ENCODE measurements at regions not wholly inside any gene's neighbourhood (a gene's known extent, or its start where the extent isn't known, plus 50 kb on each side); places are given as distances from the start of the nearest gene placed in this dataset.

- peak; percentile 57 for ATAC-seq (ENCODE audit: low FRiP score)
- no peak for DNase-seq (ENCODE audit: low spot score)
- TF ChIP-seq CTCF (IDR thresholded peaks at IDR 0.05) = no peak
Measured at GRCh38 chr2:52934323-52934898, 833.2 kb upstream of the CHAC2 start.

GRCh38 chr2:52933878-52934277 lies 833.7 kb upstream of the CHAC2 start:
- peak; percentile 42 for ATAC-seq (ENCODE audit: low FRiP score)
- TF ChIP-seq CTCF (IDR thresholded peaks at IDR 0.05) = no peak
- no peak for DNase-seq (ENCODE audit: low spot score)

GRCh38 chr2:52931660-52932059 lies 835.9 kb upstream of the CHAC2 start:
- ATAC-seq (ENCODE audit: low FRiP score) = no peak
- no peak for TF ChIP-seq CTCF (IDR thresholded peaks at IDR 0.05)
- no peak for DNase-seq (ENCODE audit: low spot score)

- DNase-seq (ENCODE audit: low spot score) = no peak
- ATAC-seq (ENCODE audit: low FRiP score) = no peak
- TF ChIP-seq CTCF (IDR thresholded peaks at IDR 0.05) = no peak
Measured at GRCh38 chr2:52929412-52929811, 838.2 kb upstream of the CHAC2 start.

GRCh38 chr2:52919673-52920072 lies 847.9 kb upstream of the CHAC2 start:
- TF ChIP-seq CTCF (IDR thresholded peaks at IDR 0.05) = no peak
- ATAC-seq (ENCODE audit: low FRiP score) = no peak
- DNase-seq (ENCODE audit: low spot score) = no peak

- DNase-seq (ENCODE audit: low spot score) (no peak), ATAC-seq (ENCODE audit: low FRiP score) (no peak)
- no peak for TF ChIP-seq CTCF (IDR thresholded peaks at IDR 0.05)
Measured at GRCh38 chr2:52918551-52918950, 849.1 kb upstream of the CHAC2 start.

GRCh38 chr2:52916981-52917380 lies 850.6 kb upstream of the CHAC2 start:
- no peak for ATAC-seq (ENCODE audit: low FRiP score)
- no peak for DNase-seq (ENCODE audit: low spot score)

More at GRCh38 chr2:52916981-52917380, 850.6 kb upstream of the CHAC2 start:
- TF ChIP-seq CTCF (IDR thresholded peaks at IDR 0.05) = no peak

Measured in omental fat pad (tissue), 3 donors.